GM21360 (cell line): ENCODE measurements at regions not wholly inside any gene's neighbourhood (a gene's known extent, or its start where the extent isn't known, plus 50 kb on each side); places are given as distances from the start of the nearest gene placed in this dataset.
"Not testable (repeated sequence)": the region's sequence is repeated elsewhere in the genome, so short reads cannot be mapped to it uniquely, and the experiment has no call there.

ENCODE experiments used
- ATAC-seq: cut with Tn5 transposase; IDR thresholded peaks from one replicate; pipeline ENCODE4 v1.9.1; 2021; ENCODE audit warnings: mild to moderate bottlenecking, moderate library complexity; ENCODE audit not compliant: unreplicated experiment

GRCh38 chr1:219324171-219324570, 150.5 kb downstream of the LYPLAL1 start:
- no peak for ATAC-seq

DNA sequence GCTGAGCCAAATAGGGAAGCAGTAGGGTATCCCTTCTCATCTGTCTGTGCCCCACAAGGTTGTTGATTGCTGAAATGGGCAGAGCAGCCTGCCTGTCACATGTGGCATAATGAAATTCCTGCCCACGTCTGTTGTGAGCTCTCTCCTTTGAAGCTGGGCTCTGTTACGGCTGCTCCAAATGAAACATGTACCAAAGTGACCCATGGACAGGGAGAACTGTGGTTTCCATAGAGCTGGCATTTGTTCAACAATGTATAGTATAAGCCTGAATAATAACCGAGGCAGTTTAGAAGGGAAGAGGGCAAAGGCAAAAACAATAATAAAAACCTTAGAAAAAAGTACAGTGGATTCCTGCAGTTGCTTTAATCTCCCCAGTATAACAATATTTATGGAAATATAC, 149.7 kb downstream of the LYPLAL1 start:
- ATAC-seq: no peak

- ATAC-seq: no peak
These were observed 149.1 kb downstream of the LYPLAL1 start for GRCh38 chr1:219322766-219323165.

GRCh38 chr1:219320563-219320962, 146.9 kb downstream of the LYPLAL1 start:
- not testable (repeated sequence) for ATAC-seq

DNA sequence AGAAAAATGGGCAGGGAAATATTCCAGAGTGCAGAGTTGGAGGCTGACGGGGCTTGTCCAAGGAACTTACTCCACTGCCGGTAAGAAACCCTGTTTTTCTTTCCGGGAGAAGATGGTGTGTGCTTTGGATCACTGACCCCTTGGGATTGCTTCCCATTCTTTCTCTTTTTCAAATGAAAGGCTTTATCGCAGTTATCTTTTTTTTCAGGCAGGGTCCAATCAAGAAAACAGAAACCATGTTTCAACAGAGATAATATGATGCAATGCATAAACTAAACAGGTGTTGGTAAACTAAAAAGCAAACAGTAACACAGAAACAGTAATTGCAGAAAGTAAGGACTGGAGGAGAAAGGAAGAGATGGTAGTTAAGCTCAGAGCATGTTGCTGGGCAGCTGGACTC, 145.1 kb downstream of the LYPLAL1 start:
- ATAC-seq: no peak

- ATAC-seq: peak; percentile 91
These were observed 144.2 kb downstream of the LYPLAL1 start for GRCh38 chr1:219317762-219318353.

- ATAC-seq: no peak
These were observed 142.4 kb downstream of the LYPLAL1 start for GRCh38 chr1:219316066-219316465.

GRCh38 chr1:219313961-219314360, 140.3 kb downstream of the LYPLAL1 start:
- ATAC-seq: no peak

DNA sequence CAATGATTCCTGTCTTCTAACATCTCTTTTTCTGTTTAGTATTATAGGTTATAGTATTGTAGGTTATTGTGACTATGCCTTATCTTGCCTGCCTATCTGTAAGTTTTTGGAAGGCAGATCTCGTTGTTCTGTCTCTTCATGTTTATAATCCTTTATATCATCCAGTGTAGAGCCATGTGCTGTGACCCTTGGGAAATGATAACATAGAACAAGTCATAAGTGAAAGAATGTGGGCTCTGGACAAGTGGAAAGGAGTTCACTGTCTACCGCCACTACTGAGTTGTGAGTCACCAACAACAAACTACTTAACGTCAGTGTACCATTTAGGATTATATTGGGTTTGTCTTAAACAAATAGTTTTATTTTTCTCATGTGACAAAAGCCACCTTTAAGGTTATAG, 139.3 kb downstream of the LYPLAL1 start:
- ATAC-seq: no peak

DNA sequence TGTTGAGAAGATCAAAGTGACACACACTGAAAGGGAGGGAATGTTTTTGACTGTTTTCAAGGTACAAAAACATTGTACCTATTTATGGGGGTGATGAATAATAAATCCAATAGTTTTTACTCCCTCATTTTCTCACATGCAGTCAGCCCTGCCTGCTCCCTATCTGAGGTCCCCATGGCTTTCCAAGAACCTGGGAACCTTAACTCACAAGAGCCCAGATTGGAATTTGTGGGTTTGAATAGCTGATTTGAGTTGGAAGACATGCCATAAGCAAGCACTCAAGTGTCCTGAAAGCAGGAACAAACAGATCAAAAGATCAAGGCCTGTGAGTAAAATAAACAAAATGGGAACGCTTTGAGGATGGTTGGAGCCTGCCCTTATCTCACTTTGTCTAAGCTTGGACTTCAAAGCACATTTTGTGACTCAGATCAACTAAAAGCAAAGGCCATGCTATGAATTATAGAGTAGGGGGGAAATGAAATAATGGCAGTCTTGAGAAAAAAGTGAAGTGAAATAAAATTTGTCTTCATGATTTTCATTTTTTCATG, 136.6 kb downstream of the LYPLAL1 start:
- no peak for ATAC-seq

DNA sequence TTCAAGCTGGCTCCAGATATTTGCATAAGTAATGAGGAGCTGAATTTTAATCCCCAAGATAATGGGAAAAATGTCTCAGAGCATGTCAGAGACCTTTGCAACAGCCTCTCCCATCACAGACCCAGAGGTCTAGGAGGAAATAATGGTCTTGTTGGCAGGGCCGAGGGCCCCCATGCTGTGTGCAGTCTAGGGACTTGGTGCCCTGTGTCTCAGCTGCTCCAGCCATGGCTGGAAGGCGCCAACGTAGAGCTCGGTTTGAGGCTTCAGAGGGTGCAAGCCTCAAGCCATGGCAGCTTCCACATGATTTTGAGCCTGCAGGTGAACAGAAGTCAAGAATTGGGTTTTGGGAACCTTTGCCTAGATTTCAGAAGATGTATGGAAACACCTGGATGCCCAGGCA, 134.7 kb downstream of the LYPLAL1 start:
- ATAC-seq: no peak

GRCh38 chr1:219304227-219305226, 130.8 kb downstream of the LYPLAL1 start:
- no peak for ATAC-seq

DNA sequence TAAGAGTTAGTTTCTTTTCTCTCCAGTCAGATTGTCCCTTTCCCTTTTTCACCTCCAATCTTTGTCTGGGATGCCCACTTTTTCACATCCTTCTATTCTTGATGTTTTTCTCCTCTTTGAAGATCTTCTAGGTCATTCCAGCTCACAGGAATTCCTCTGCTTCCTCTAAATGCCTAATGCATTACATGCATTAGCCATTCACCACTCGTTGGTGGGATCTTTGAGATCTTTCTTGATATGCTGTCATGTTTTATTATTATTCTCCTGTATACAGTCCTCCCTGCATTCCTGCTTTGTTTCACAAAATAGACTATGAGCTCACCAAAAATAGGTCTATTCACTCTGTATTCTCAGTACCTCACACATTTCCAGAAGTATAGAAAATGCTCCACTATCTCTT, 129.0 kb downstream of the LYPLAL1 start:
- ATAC-seq: no peak

DNA sequence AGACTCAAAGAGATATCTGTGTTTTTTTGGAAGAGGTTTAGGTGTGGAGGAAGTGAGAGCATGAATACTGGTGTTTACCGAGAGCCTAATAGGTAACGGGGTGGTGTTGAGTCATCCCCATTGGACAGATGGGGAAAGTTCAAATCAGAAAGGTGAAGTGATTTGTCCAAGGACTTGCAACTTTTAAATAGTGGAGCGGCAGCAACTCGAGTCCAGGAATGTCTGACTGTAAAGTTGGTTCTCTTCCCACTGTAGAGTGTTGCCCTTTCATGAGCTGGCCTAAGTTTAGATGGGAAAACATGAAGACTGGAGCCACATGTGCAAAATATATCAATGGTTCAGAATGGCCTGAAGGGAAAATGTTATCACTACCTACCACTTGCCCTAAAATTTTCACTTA, 125.7 kb downstream of the LYPLAL1 start:
- ATAC-seq: no peak

- ATAC-seq: no peak
These were observed 125.0 kb downstream of the LYPLAL1 start for GRCh38 chr1:219298571-219299148.

DNA sequence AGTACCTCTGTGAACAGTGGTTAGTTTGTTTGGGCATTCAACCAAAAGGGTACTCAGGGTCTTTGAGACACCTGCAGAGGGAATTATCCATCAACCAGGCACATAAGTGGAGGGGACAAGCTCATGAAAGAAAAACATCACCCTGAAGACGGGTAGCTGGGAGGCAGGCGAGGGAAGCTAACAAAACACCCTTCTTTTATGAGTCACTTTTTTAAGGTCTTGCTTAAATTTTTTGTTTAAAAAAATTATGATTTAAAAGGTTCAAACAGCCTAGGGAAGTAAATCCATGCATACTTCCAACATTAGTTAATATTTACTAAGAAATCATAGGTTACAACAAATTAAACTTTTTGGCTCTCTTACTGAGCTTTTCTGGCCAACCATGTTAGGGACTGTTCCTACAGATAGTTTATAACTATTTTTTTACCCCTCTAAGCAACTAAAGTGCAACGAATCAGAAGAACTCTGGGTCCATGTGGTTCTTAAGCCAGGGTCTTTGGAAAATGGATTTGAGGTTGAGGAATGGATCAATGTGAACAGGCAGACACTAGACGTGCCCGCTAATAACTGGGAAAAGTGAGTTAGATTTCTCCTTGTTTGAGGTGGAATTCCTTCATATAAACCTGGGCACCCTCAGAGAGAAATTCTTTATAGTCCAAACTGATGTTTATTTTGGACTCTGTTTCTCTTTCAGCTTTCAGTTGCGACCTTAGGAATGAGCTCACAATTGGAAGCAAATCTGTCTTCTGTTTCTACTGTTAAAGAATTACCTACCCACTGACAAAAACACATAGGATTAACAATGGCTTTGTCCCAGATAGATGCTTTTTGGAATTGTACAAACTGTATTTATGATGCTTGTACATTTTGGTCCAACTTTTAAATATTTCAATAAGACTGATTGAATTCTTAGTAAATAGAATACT, 123.0 kb downstream of the LYPLAL1 start:
- ATAC-seq: no peak

DNA sequence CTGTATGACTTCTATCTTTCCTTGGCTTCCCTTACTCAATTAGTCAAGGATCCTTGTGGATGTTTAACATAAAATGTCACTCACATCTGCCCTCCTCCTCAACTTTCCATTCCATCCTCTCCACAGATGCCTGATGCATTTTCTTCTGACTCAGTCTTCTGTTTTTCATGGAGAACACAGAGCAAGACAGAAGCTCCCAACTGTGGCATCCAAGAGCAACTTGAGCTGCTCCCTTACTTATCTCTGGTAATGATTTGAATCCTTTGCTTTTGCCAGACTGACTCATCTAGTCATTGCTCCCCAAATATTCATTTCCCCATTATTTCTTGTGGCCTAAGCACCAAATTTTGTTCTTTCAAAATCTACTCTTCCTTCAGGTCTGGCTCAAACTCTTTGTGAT, 120.6 kb downstream of the LYPLAL1 start:
- no peak for ATAC-seq

- no peak for ATAC-seq
These were observed 119.7 kb downstream of the LYPLAL1 start for GRCh38 chr1:219293410-219293809.

- ATAC-seq: no peak
These were observed 119.3 kb downstream of the LYPLAL1 start for GRCh38 chr1:219292999-219293398.

GRCh38 chr1:219292341-219292740, 118.7 kb downstream of the LYPLAL1 start:
- no peak for ATAC-seq
